ENCODE measurements at regions not wholly inside any gene's neighbourhood (a gene's known extent, or its start where the extent isn't known, plus 50 kb on each side); places are given as distances from the start of the nearest gene placed in this dataset.

GRCh38 chr3:110413807-110414748 lies 657.5 kb upstream of the NECTIN3 start:
- Histone ChIP-seq H3K36me3 (no peaks in the 10 kb centered on the region), H3K9me3 (ENCODE audit: severe bottlenecking) (no peaks in the 10 kb centered on the region), H3K4me3 (ENCODE audit: low read depth, low read length) (no peak overlapping the region), H3K27me3 (ENCODE audit: insufficient read depth, low read depth, severe bottlenecking) (no peaks in the 10 kb centered on the region), H3K27ac (no peak overlapping the region)
- TF ChIP-seq, protein P1, sequence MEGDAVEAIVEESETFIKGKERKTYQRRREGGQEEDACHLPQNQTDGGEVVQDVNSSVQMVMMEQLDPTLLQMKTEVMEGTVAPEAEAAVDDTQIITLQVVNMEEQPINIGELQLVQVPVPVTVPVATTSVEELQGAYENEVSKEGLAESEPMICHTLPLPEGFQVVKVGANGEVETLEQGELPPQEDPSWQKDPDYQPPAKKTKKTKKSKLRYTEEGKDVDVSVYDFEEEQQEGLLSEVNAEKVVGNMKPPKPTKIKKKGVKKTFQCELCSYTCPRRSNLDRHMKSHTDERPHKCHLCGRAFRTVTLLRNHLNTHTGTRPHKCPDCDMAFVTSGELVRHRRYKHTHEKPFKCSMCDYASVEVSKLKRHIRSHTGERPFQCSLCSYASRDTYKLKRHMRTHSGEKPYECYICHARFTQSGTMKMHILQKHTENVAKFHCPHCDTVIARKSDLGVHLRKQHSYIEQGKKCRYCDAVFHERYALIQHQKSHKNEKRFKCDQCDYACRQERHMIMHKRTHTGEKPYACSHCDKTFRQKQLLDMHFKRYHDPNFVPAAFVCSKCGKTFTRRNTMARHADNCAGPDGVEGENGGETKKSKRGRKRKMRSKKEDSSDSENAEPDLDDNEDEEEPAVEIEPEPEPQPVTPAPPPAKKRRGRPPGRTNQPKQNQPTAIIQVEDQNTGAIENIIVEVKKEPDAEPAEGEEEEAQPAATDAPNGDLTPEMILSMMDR (IDR thresholded peaks at IDR 0.05; ENCODE audit: low read depth, low read length), result no peak
- no peak for DNase-seq

DNA sequence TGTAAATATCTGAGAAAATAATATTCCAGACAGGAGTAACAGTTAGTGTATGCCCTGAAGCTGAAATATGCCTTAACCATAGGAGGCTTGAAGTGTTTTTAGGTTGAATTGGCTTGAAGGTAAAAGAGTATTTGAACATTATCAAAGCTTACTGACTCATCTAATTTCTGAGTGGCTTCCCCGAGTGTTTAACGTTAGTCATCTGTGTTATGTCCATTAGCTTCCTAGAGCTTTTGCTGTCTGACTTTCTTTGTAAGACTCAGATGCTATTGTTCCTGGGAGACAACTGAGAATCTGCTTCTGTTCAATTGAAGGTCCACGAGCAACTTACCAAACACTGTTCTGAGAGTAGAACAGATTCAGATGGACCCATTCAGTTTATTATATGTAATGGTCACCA lies 656.8 kb upstream of the NECTIN3 start:
- no peaks in the 10 kb centered on the region for H3K9me3 ChIP-seq (ENCODE audit: severe bottlenecking)
- no peaks in the 10 kb centered on the region for H3K36me3 ChIP-seq
- H3K27me3 ChIP-seq (ENCODE audit: insufficient read depth, low read depth, severe bottlenecking), result no peaks in the 10 kb centered on the region
- H3K4me3 ChIP-seq (ENCODE audit: low read depth, low read length), result no peak overlapping the region
- no peak for DNase-seq
- TF ChIP-seq, protein P1 (IDR thresholded peaks at IDR 0.05; ENCODE audit: low read depth, low read length), result no peak
- no peak overlapping the region for H3K27ac ChIP-seq

DNA sequence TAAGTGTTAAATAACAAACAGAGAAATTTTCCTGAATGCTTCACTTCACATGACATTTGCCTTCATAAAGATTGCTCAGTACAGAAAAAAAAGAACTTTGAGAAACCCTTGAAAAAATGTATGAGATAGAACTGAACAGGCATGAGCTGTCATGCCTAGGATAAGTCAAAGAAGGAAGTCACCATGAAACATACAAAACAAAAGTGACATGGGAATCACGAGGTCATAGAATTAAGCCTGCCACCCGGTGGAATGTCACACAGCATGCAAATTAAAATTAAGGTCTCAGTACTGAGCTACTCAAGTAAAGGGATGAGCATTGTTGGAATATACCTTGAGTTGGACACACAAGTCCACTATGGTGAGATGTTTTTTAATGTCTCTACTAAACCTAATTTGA lies 652.5 kb upstream of the NECTIN3 start:
- H3K27ac ChIP-seq, result no peak overlapping the region
- no peaks in the 10 kb centered on the region for H3K36me3 ChIP-seq
- no peaks in the 10 kb centered on the region for H3K27me3 ChIP-seq (ENCODE audit: insufficient read depth, low read depth, severe bottlenecking)
- no peaks in the 10 kb centered on the region for H3K9me3 ChIP-seq (ENCODE audit: severe bottlenecking)
- no peak for DNase-seq
- no peak overlapping the region for H3K4me3 ChIP-seq (ENCODE audit: low read depth, low read length)
- TF ChIP-seq, protein P1 (IDR thresholded peaks at IDR 0.05; ENCODE audit: low read depth, low read length), result 0 out of 2 replicates have a peak, but pooled peaks have one; percentile 5

- H3K27me3 ChIP-seq (ENCODE audit: insufficient read depth, low read depth, severe bottlenecking), result no peaks in the 10 kb centered on the region
- H3K27ac ChIP-seq, result no peak overlapping the region
- no peaks in the 10 kb centered on the region for H3K36me3 ChIP-seq
- no peak for DNase-seq
- H3K9me3 ChIP-seq (ENCODE audit: severe bottlenecking), result no peaks in the 10 kb centered on the region
- no peak overlapping the region for H3K4me3 ChIP-seq (ENCODE audit: low read depth, low read length)
- TF ChIP-seq, protein P1 (IDR thresholded peaks at IDR 0.05; ENCODE audit: low read depth, low read length), result no peak
Measured at GRCh38 chr3:110419601-110420000, 652.0 kb upstream of the NECTIN3 start.

GRCh38 chr3:110420158-110420641 lies 651.4 kb upstream of the NECTIN3 start:
- Histone ChIP-seq H3K4me3 (ENCODE audit: low read depth, low read length) (no peak overlapping the region), H3K36me3 (no peaks in the 10 kb centered on the region), H3K27ac (no peak overlapping the region), H3K9me3 (ENCODE audit: severe bottlenecking) (no peaks in the 10 kb centered on the region), H3K27me3 (ENCODE audit: insufficient read depth, low read depth, severe bottlenecking) (no peaks in the 10 kb centered on the region)
- TF ChIP-seq, protein P1 (IDR thresholded peaks at IDR 0.05; ENCODE audit: low read depth, low read length), result no peak
- DNase-seq, result no peak

All from WERI-Rb-1 (cell line).